ENCODE measurements at regions not wholly inside any gene's neighbourhood (a gene's known extent, or its start where the extent isn't known, plus 50 kb on each side); places are given as distances from the start of the nearest gene placed in this dataset.

DNA sequence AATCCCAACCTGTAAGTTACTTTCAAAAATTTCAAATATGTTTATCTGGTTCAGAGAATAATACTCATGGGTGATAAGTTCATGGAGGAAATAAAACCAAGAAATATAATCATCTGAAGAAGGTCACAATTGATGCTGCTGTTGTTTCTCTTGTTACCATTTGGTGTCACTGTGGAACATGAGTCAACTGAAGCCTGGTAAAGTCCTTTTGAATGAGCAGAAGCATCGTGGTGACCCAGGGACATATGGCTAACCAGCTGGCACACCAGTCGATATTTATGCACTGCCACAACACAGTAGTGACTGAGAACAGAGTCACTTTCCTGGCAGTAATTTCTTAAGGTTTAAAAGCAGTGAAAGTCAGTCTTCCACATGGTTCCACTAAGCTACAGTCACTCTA, 612.9 kb upstream of the TLE4 start:
- TF ChIP-seq BHLHE40 (IDR thresholded peaks at IDR 0.05; ENCODE audit: low read depth, low read length) (no peak), ZFP36 (IDR thresholded peaks at IDR 0.05; ENCODE audit: borderline replicate concordance, partially characterized antibody) (no peak), PHF8 (IDR thresholded peaks at IDR 0.05; ENCODE audit: borderline replicate concordance, low read depth) (no peak), CEBPB (IDR thresholded peaks at IDR 0.05) (no peak), EP300 (IDR thresholded peaks at IDR 0.05) (no peak), MYC (IDR thresholded peaks at IDR 0.05; ENCODE audit: borderline replicate concordance, low read length) (no peak), RFX5 (IDR thresholded peaks at IDR 0.05) (no peak), POLR2A (IDR thresholded peaks at IDR 0.05; ENCODE audit: low read length) (no peak), SREBF2 (IDR thresholded peaks at IDR 0.05) (no peak), NFE2L2 (conservative IDR thresholded peaks at IDR 0.05; ENCODE audit: low read length) (no peak)
- TF ChIP-seq, protein P1, sequence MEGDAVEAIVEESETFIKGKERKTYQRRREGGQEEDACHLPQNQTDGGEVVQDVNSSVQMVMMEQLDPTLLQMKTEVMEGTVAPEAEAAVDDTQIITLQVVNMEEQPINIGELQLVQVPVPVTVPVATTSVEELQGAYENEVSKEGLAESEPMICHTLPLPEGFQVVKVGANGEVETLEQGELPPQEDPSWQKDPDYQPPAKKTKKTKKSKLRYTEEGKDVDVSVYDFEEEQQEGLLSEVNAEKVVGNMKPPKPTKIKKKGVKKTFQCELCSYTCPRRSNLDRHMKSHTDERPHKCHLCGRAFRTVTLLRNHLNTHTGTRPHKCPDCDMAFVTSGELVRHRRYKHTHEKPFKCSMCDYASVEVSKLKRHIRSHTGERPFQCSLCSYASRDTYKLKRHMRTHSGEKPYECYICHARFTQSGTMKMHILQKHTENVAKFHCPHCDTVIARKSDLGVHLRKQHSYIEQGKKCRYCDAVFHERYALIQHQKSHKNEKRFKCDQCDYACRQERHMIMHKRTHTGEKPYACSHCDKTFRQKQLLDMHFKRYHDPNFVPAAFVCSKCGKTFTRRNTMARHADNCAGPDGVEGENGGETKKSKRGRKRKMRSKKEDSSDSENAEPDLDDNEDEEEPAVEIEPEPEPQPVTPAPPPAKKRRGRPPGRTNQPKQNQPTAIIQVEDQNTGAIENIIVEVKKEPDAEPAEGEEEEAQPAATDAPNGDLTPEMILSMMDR (IDR thresholded peaks at IDR 0.05) = no peak
- TF ChIP-seq, protein P2, sequence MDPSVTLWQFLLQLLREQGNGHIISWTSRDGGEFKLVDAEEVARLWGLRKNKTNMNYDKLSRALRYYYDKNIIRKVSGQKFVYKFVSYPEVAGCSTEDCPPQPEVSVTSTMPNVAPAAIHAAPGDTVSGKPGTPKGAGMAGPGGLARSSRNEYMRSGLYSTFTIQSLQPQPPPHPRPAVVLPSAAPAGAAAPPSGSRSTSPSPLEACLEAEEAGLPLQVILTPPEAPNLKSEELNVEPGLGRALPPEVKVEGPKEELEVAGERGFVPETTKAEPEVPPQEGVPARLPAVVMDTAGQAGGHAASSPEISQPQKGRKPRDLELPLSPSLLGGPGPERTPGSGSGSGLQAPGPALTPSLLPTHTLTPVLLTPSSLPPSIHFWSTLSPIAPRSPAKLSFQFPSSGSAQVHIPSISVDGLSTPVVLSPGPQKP (IDR thresholded peaks at IDR 0.05; ENCODE audit: low read depth, low read length) = no peak
